ENCODE measurements at regions not wholly inside any gene's neighbourhood (a gene's known extent, or its start where the extent isn't known, plus 50 kb on each side); places are given as distances from the start of the nearest gene placed in this dataset.

GRCh38 chr17:77613627-77614026, 344.9 kb upstream of the TNRC6C start:
- TF ChIP-seq CTCF (IDR thresholded peaks at IDR 0.05) = no peak
- TF ChIP-seq POLR2A (IDR thresholded peaks at IDR 0.05) = no peak
- no peak for TF ChIP-seq EP300 (IDR thresholded peaks at IDR 0.05)
- no peak for TF ChIP-seq POLR2AphosphoS5 (IDR thresholded peaks at IDR 0.05)

Measured in upper lobe of left lung (tissue), 4 donors.